ENCODE measurements at regions not wholly inside any gene's neighbourhood (a gene's known extent, or its start where the extent isn't known, plus 50 kb on each side); places are given as distances from the start of the nearest gene placed in this dataset.
"Not testable (repeated sequence)": the region's sequence is repeated elsewhere in the genome, so short reads cannot be mapped to it uniquely, and the experiment has no call there.

DNA sequence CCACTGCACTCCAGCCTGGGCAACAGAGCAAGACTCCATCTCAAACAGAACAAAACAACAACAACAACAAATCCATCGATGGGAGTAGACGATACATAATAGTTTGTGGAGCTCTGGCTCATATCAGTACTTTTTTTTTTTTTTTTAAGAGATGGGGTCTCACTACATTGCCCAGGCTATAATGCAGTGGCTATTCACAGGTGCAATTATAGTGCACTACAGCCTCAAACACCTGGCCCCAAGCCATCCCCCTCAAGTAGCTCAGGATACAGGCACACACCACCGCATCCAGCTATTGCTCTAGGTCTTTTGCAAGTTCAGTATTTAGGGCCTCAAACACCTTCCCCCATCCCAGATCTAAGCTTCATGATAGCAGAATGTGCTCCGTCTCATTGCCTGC, 110.6 kb downstream of the KATNIP start (continued):
- TF ChIP-seq, protein P1, sequence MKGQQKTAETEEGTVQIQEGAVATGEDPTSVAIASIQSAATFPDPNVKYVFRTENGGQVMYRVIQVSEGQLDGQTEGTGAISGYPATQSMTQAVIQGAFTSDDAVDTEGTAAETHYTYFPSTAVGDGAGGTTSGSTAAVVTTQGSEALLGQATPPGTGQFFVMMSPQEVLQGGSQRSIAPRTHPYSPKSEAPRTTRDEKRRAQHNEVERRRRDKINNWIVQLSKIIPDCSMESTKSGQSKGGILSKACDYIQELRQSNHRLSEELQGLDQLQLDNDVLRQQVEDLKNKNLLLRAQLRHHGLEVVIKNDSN (IDR thresholded peaks at IDR 0.05; ENCODE audit: borderline replicate concordance, low read depth): no peak
- TF ChIP-seq, protein P2, sequence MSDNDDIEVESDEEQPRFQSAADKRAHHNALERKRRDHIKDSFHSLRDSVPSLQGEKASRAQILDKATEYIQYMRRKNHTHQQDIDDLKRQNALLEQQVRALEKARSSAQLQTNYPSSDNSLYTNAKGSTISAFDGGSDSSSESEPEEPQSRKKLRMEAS (IDR thresholded peaks at IDR 0.05; ENCODE audit: low read depth): no peak

DNA sequence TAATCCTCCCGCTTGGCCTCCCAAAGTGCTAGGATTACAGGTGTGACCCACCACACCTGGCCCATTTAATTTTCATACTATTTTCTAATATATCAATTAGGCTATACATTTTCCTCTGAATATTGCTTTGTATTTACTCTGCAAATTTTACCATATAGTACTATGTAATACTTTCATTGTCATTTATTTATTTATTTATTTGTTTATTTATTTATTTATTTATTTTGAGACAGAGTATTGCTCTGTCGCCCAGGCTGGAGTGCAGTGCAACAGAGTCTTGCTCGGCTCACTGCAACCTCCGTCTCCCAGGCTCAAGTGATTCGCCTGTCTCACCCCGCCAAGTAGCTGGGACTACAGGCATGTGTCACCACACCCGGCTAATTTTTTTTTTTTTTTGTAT, 113.3 kb downstream of the KATNIP start:
- H2AFZ ChIP-seq (ENCODE audit: low read depth); H4K20me1 ChIP-seq (ENCODE audit: insufficient read depth); H3K4me1 ChIP-seq (ENCODE audit: control insufficient read depth in 1 of 2, insufficient read depth in 2 of 2, low read depth in 1 of 2, low read length in 1 of 2); H3K4me3 ChIP-seq (ENCODE audit: low read depth in 2 of 2, low read length in 1 of 2); H3K27ac ChIP-seq (ENCODE audit: low read depth in 2 of 2, low read length in 1 of 2); POLR2A ChIA-PET; H3K9me2 ChIP-seq; H3K79me2 ChIP-seq (ENCODE audit: insufficient read depth); H3K4me2 ChIP-seq; H3F3A ChIP-seq (replicated peaks; ENCODE audit: insufficient read depth); H3K9me3 ChIP-seq; H3K27me3 ChIP-seq (ENCODE audit: insufficient read depth); H3K9ac ChIP-seq; DNase-seq: not testable (repeated sequence)
- 96% methylated on average over 7 of the region's 7 CpGs for WGBS (ENCODE audit: low lambda C conversion rate)
- peaks cover 0 to 14% of the 10 kb centered on the region in 2 experiments for H3K36me3 ChIP-seq (replicated peaks in 1 of 2; ENCODE audit: control insufficient read depth in 1 of 2, insufficient read depth in 2 of 2, low read length in 1 of 2)
- CTCF ChIA-PET: interaction anchor here (1.0 kb wide), 1 partner anchor 30 kb away, joined by 3 read pairs; no protein-coding TSS in a partner anchor

DNA sequence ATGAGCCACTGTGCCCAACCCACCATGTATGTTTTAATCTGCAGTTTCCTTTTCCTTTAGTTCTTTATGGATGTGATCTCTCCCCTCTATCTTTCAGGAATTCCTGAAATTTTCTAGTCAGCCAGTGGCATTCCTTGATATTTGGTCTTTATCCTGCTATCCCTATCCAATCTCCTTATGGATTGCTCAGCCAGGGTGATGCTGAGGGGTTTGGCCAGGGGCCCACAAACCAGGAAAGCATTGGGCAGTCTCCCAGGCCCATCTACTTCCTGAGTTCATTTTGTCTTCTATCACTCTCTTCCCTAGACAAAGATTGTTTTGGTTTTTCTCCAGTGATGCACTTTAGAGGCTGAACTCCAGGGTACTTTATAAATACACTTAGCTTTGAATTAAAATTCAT, 115.9 kb downstream of the KATNIP start:
- no peaks in the 10 kb centered on the region for H3K9me3 ChIP-seq
- ChIA-PET CTCF (no interaction called here), POLR2A (no interaction called here)
- H3K4me1 ChIP-seq (ENCODE audit: control insufficient read depth in 1 of 2, insufficient read depth in 2 of 2, low read depth in 1 of 2, low read length in 1 of 2): no peaks in the 10 kb centered on the region
- TF ChIP-seq MEF2A (IDR thresholded peaks at IDR 0.05; ENCODE audit: borderline replicate concordance, low read depth) (no peak), ELF1 (IDR thresholded peaks at IDR 0.05) (no peak), JUND (IDR thresholded peaks at IDR 0.05) (no peak), NFIC (IDR thresholded peaks at IDR 0.05; ENCODE audit: borderline replicate concordance) (no peak), EP300 (IDR thresholded peaks at IDR 0.05; ENCODE audit: borderline replicate concordance in 1 of 2, low read depth in 1 of 2, low read length in 1 of 2) (no peak), YY1 (IDR thresholded peaks at IDR 0.05; ENCODE audit: low read depth) (no peak), MXI1 (IDR thresholded peaks at IDR 0.05; ENCODE audit: low read depth, low read length) (no peak), POLR2AphosphoS5 (IDR thresholded peaks at IDR 0.05; ENCODE audit: low read depth, low read length) (no peak), GABPA (IDR thresholded peaks at IDR 0.05; ENCODE audit: low read depth) (no peak), GATA2 (CRISPR knock-in tag; IDR thresholded peaks at IDR 0.05) (no peak), FOXJ3 (CRISPR knock-in tag; IDR thresholded peaks at IDR 0.05) (no peak), EZH2phosphoT487 (IDR thresholded peaks at IDR 0.05; ENCODE audit: borderline replicate concordance, low read depth) (no peak), TEAD4 (IDR thresholded peaks at IDR 0.05; ENCODE audit: borderline replicate concordance, insufficient read depth) (no peak), TAF1 (IDR thresholded peaks at IDR 0.05; ENCODE audit: borderline replicate concordance, low read depth, low read length) (no peak), RAD21 (IDR thresholded peaks at IDR 0.05; ENCODE audit: low read length) (no peak)
- TF ChIP-seq, protein P3, sequence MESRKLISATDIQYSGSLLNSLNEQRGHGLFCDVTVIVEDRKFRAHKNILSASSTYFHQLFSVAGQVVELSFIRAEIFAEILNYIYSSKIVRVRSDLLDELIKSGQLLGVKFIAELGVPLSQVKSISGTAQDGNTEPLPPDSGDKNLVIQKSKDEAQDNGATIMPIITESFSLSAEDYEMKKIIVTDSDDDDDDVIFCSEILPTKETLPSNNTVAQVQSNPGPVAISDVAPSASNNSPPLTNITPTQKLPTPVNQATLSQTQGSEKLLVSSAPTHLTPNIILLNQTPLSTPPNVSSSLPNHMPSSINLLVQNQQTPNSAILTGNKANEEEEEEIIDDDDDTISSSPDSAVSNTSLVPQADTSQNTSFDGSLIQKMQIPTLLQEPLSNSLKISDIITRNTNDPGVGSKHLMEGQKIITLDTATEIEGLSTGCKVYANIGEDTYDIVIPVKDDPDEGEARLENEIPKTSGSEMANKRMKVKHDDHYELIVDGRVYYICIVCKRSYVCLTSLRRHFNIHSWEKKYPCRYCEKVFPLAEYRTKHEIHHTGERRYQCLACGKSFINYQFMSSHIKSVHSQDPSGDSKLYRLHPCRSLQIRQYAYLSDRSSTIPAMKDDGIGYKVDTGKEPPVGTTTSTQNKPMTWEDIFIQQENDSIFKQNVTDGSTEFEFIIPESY (IDR thresholded peaks at IDR 0.05; ENCODE audit: borderline replicate concordance, low read depth): no peak
- TF ChIP-seq, protein P4, sequence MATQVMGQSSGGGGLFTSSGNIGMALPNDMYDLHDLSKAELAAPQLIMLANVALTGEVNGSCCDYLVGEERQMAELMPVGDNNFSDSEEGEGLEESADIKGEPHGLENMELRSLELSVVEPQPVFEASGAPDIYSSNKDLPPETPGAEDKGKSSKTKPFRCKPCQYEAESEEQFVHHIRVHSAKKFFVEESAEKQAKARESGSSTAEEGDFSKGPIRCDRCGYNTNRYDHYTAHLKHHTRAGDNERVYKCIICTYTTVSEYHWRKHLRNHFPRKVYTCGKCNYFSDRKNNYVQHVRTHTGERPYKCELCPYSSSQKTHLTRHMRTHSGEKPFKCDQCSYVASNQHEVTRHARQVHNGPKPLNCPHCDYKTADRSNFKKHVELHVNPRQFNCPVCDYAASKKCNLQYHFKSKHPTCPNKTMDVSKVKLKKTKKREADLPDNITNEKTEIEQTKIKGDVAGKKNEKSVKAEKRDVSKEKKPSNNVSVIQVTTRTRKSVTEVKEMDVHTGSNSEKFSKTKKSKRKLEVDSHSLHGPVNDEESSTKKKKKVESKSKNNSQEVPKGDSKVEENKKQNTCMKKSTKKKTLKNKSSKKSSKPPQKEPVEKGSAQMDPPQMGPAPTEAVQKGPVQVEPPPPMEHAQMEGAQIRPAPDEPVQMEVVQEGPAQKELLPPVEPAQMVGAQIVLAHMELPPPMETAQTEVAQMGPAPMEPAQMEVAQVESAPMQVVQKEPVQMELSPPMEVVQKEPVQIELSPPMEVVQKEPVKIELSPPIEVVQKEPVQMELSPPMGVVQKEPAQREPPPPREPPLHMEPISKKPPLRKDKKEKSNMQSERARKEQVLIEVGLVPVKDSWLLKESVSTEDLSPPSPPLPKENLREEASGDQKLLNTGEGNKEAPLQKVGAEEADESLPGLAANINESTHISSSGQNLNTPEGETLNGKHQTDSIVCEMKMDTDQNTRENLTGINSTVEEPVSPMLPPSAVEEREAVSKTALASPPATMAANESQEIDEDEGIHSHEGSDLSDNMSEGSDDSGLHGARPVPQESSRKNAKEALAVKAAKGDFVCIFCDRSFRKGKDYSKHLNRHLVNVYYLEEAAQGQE (IDR thresholded peaks at IDR 0.05; ENCODE audit: low read depth, low read length): no peak
- TF ChIP-seq, protein P2 (IDR thresholded peaks at IDR 0.05; ENCODE audit: low read depth): no peak
- TF ChIP-seq, protein P1 (IDR thresholded peaks at IDR 0.05; ENCODE audit: borderline replicate concordance, low read depth): no peak
- H3K9me2 ChIP-seq: no peaks in the 10 kb centered on the region
- no peaks in the 10 kb centered on the region for H3F3A ChIP-seq (replicated peaks; ENCODE audit: insufficient read depth)
- peaks cover 0 to 14% of the 10 kb centered on the region in 2 experiments for H3K36me3 ChIP-seq (replicated peaks in 1 of 2; ENCODE audit: control insufficient read depth in 1 of 2, insufficient read depth in 2 of 2, low read length in 1 of 2)
- H3K9ac ChIP-seq: no peak overlapping the region
- no peak for DNase-seq
- no peak overlapping the region for H3K4me3 ChIP-seq (ENCODE audit: low read depth in 2 of 2, low read length in 1 of 2)
- H3K27ac ChIP-seq (ENCODE audit: low read depth in 2 of 2, low read length in 1 of 2): no peak overlapping the region
- H4K20me1 ChIP-seq (ENCODE audit: insufficient read depth): no peaks in the 10 kb centered on the region
- no peaks in the 10 kb centered on the region for H3K27me3 ChIP-seq (ENCODE audit: insufficient read depth)
- H3K4me2 ChIP-seq: no peak overlapping the region
- no peaks in the 10 kb centered on the region for H3K79me2 ChIP-seq (ENCODE audit: insufficient read depth)
- H2AFZ ChIP-seq (ENCODE audit: low read depth): no peak overlapping the region

All from SK-N-SH (cell line).